K562 (cell line): ENCODE measurements at regions not wholly inside any gene's neighbourhood (a gene's known extent, or its start where the extent isn't known, plus 50 kb on each side); places are given as distances from the start of the nearest gene placed in this dataset.

Experiments used
- CTCF ChIP-seq, 3 experiments: IDR thresholded peaks in 2 of 3; conservative IDR thresholded peaks in 1 of 3; 2 replicates each; pipeline ENCODE4 v1.5.1; 2011 to 2012; ENCODE audit warnings: low read length in 3 of 3, mild to moderate bottlenecking in 3 of 3, control low read depth in 2 of 3, improper control_type of control experiment in 1 of 3, inconsistent platforms in 1 of 3, low read depth in 1 of 3, mixed read lengths in 1 of 3, moderate library complexity in 1 of 3; ENCODE audit not compliant: insufficient read depth in 2 of 3
- IRF1 ChIP-seq: sonication (generic); formaldehyde crosslinking; IDR thresholded peaks from 2 replicates; pipeline ENCODE4 v1.8.0; 2022; ENCODE audit warnings: missing genetic modification reagents, mild to moderate bottlenecking, borderline replicate concordance
- MAX ChIP-seq: sonication (generic); formaldehyde crosslinking; IDR thresholded peaks from 2 replicates; pipeline ENCODE4 v1.9.0; 2022; ENCODE audit warnings: mild to moderate bottlenecking, missing genetic modification reagents
- RBM39 ChIP-seq: fragments of 200-400 bp; formaldehyde crosslinking; optimal IDR thresholded peaks from 2 replicates; pipeline ENCODE3; 2018; ENCODE audit warnings: low read depth, low read length
- SIX5 ChIP-seq, 2 experiments: IDR thresholded peaks; 2 replicates each; pipeline ENCODE4 v1.6.1; 2011; ENCODE audit warnings: low read length in 2 of 2, borderline replicate concordance in 1 of 2, low read depth in 1 of 2, mild to moderate bottlenecking in 1 of 2, moderate library complexity in 1 of 2; ENCODE audit not compliant: insufficient read depth in 1 of 2
- SP2 ChIP-seq: IDR thresholded peaks from 2 replicates; pipeline ENCODE4 v1.6.1; 2011; ENCODE audit warnings: mild to moderate bottlenecking, low read depth, low read length, moderate library complexity; ENCODE audit not compliant: poor library complexity, severe bottlenecking; ENCODE audit errors: extremely low read depth
- TAF1 ChIP-seq: IDR thresholded peaks from 2 replicates; pipeline ENCODE4 v1.6.1; 2011; ENCODE audit warnings: mild to moderate bottlenecking, low read length, moderate library complexity; ENCODE audit not compliant: insufficient read depth, control insufficient read depth, severe bottlenecking; ENCODE audit errors: extremely low read depth
- TFE3 ChIP-seq: fragments of 450-650 bp; formaldehyde crosslinking; IDR thresholded peaks from 2 replicates; pipeline ENCODE4 v1.4.0; 2020; ENCODE audit warnings: mild to moderate bottlenecking, mixed read lengths
- U2AF1 ChIP-seq: fragments of 200-400 bp; formaldehyde crosslinking; optimal IDR thresholded peaks from 2 replicates; pipeline ENCODE3; 2017; ENCODE audit warnings: mild to moderate bottlenecking, low read depth, low read length, moderate library complexity
- ZNF347 ChIP-seq: fragments of 450-650 bp; formaldehyde crosslinking; IDR thresholded peaks from 2 replicates; pipeline ENCODE4 v1.4.0; 2020; ENCODE audit warnings: low read depth, mild to moderate bottlenecking, moderate library complexity
- TF ChIP-seq, protein P1 (sequence below): sonication (generic); formaldehyde crosslinking; IDR thresholded peaks from 2 replicates; pipeline ENCODE4 v1.9.0; 2022; ENCODE audit warnings: mild to moderate bottlenecking, missing genetic modification reagents

DNA sequence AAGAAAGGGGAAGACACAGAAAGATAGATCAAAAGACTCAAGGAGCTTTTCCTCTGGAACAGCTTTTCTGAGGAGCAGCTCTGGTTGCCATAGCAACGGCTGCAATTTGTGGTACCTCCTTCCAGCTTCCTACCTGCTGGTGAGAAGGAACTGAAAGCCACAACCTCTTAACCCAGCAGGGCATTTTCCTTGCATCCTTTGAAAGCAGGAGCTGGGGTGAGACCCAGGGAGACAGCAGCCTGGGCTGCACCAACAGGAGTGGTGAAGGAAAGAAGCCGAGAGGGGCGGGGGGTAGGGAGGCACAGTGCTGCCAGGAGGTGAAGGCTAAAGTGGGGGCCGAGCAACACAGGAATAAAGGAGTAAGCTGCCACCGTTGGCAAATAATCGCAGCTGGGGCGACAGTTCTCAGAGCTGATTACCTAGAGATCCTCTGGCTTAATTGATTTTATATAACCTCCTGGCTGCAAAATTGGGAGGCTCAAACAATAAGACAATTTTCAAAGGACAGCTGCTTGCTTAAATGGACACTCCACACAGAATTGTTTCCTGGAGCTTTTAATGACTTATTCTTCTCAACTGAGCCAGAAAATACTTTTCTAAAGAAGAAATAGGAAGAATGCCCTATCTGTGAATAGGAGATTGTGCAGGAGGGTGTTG lies 129.4 kb downstream of the RPAP3 start:
- TF ChIP-seq U2AF1 (no peak), TAF1 (no peak), RBM39 (no peak), MAX (CRISPR knock-in tag) (no peak), ZNF347 (no peak), CTCF (IDR thresholded peaks at IDR 0.05 in 2 of 3, conservative IDR thresholded peaks at IDR 0.05 in 1 of 3; ENCODE audit: insufficient read depth in 2 of 3, low read depth in 1 of 3, low read length in 3 of 3) (no peak), TFE3 (CRISPR knock-in tag) (no peak), SIX5 (IDR thresholded peaks at IDR 0.05; ENCODE audit: borderline replicate concordance in 1 of 2, insufficient read depth in 1 of 2, low read depth in 1 of 2, low read length in 2 of 2) (no peak), SP2 (no peak), IRF1 (CRISPR knock-in tag) (no peak)
- TF ChIP-seq, protein P1, sequence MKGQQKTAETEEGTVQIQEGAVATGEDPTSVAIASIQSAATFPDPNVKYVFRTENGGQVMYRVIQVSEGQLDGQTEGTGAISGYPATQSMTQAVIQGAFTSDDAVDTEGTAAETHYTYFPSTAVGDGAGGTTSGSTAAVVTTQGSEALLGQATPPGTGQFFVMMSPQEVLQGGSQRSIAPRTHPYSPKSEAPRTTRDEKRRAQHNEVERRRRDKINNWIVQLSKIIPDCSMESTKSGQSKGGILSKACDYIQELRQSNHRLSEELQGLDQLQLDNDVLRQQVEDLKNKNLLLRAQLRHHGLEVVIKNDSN (CRISPR knock-in tag): no peak
